Inflammatory macrophage treated with lipopolysaccharide for 1 hour (primary cell): ENCODE measurements at regions not wholly inside any gene's neighbourhood (a gene's known extent, or its start where the extent isn't known, plus 50 kb on each side); places are given as distances from the start of the nearest gene placed in this dataset.
"Not testable (repeated sequence)": the region's sequence is repeated elsewhere in the genome, so short reads cannot be mapped to it uniquely, and the experiment has no call there.

Source experiments
- DNase-seq, 2 donors: peaks; one replicate each; pipeline ENCODE4 v3.0.0-alpha.2; 2020 to 2022

DNA sequence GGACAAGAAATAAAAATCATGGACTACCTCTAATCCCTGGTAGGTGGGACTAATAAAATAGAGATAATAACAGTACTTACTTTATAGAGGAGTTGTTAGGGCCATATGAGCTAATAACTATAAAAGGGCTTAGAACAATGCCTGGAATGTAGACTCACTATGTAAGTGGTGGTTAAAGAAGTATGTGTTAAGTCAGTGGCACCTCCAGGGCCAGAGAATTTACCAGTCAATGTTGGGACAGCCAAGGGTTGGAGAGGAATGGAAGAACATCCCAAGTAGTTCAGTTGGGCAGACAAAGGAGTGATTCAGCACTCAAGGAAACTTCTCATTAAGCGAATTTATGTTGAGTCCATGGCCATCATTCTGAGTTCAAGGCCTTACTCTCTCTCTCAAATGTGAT is 116.8 kb downstream of the OTOR start:
- DNase-seq, result no peak

GRCh38 chr20:16865406-16865805 is 117.2 kb downstream of the OTOR start:
- DNase-seq, result no peak

DNA sequence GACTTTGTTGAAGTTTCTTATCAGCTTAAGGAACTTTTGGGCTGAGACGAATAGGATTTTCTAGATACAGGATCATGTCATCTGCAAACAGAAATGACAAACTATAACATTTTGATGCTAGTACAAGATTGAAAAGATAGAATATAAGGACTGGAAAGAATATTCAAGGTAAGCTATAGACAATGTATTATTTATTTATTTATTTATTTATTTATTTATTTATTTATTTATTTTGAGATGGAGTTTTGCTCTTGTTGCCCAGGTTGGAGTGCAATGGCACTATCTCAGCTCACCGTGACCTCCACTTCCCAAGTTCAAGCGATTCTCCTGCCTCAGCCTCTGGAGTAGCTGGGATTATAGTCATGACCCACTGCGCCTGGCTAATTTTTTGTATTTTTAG is 125.0 kb downstream of the OTOR start:
- not testable (repeated sequence) for DNase-seq

DNA sequence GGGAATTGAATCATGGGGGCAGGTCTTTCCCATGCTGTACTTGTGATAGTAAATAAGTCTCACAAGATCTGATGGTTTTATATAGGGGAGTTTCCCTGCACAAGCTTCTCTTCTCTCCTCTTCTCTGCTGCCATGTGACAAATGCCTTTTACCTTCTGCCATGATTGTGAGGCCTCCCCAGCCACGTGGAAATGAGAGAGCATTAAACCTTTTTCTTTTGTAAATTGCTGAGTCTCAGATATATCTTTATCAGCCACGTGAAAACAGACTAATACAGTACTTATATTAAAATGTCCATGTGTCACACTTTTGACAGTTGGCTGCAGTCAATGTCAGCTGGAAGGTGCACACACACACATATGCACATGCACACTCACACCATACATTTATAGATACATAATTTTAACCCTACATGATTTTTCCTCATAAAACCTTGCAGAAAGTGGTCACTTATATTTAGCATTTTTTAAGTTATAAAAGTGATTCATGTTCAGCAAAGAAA is 128.9 kb downstream of the OTOR start:
- no peak for DNase-seq

DNA sequence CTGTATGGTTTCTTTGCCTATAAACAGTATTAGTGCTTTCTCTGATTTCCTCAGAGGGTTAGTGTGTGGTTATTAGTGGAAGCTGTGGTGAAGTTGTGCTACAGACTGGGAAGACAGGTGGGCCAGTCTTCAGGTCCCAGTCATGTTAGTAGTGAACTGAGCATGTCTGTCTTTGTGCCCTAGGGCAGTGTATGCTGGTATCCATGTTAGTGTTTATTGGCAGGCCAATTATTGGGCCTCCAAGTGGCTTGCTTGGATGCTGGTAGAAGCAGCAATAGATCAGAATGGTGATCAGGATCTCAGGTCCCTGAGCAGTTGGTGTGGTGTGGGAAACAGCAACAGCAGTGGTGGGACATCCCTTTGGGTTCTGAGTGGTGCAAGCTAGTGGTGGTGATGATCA is 137.6 kb downstream of the OTOR start:
- DNase-seq, result no peak

GRCh38 chr20:16898433-16898832 is 150.3 kb downstream of the OTOR start:
- no peak for DNase-seq

- DNase-seq, result no peak
Measured at GRCh38 chr20:16902662-16903061, 154.5 kb downstream of the OTOR start.

DNA sequence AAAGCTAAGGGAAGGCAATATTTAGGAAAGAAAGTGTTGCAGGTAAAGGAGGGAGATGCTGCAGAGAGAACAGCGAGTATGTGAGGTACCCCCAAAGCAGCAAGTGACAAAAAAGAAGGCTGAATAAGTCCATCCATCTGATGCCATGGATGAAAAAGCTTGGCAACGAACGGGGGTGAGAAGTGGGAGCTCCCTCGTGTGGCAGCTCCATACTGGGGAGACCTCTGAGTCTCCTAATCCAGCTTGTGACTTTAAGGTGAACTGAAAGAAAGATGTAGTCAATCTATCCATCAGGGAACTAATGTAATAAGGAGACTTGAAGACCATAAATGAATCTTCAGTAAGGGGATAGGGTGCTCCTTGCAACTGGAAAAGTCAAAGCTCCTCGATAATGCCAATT is 156.6 kb downstream of the OTOR start:
- no peak for DNase-seq

GRCh38 chr20:16914277-16914676 is 166.1 kb downstream of the OTOR start:
- DNase-seq, result no peak

DNA sequence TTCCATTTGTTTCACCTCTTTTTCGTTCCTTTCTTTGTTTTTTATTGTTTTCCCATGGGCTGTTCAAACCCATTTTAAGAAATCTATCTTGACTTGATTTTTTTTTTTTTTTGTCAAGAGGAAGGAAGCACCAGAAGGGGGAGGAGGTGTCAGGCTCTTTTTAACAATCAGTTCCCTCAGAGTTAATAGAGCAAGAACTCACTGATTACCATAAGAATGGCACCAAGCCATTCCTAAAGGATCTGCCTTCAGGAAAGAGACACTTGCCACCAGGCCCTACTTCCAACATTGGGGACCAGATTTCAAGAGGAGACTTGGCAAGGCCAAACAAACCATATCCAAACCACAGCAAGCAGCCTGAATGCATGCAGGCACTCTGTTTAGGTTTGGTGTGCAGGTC is 168.0 kb downstream of the OTOR start:
- DNase-seq, result no peak

DNA sequence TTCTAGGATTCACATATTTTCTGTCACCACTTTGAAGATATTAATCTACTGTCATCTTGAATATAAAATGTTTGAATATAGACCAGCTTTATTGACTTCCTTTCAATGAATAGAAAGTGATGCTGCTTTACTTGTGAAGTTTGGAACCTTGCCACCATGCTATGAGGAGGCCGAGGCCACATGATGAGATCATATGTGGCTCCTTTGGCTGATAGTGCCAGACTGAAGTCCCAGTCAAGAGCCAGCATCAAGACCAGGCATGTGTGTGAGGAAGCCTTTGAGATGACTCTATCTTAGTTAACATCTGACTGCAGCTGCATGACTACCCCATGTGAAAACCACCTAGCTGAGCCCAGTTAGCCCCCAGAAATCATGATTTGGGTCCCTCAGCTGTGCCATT is 169.5 kb downstream of the OTOR start:
- no peak for DNase-seq

DNA sequence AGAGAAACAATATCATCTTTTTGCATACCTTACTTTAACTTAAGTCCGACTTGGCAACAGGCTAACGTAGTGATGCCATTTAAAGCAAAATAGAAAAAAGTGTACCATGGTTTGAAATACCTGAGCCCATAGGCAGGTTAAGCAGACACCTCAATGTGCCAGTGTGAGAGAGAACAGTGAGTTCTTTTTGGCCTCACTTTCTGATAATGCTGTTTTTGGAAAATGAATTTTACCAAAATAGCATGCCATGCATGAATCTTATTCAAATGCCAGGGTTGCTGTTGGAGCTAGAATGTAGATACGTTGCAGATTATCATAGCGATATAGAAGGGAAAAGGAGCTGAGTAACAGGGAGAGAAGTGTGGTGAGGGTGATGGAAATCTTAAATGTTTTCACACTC is 170.2 kb downstream of the OTOR start:
- DNase-seq, result no peak

- no peak for DNase-seq
Measured at GRCh38 chr20:16919841-16920240, 171.7 kb downstream of the OTOR start.

- DNase-seq, result no peak
Measured at GRCh38 chr20:16922834-16923233, 174.7 kb downstream of the OTOR start.

GRCh38 chr20:16926626-16927430 is 178.7 kb downstream of the OTOR start:
- no peak for DNase-seq

DNA sequence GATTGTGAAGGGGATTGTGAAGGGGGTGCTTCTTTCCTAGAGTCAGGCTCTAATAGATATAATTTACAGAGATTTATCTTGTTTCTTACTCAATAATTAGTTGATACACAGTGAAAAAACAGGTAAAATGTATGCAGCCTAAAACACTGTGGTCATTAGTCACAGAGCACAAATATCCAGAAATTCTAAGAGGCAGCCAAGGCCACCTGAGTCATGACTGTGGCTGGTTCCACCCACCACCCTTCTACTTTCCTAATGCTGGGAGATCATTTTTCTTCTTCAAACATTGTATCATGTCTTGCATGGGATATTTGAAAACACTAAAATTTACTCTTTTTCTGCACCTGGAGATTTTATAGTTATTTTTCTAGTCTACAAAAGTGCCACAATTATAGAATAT is 181.6 kb downstream of the OTOR start:
- DNase-seq, result no peak

GRCh38 chr20:16930656-16931055 is 182.5 kb downstream of the OTOR start:
- DNase-seq, result no peak

GRCh38 chr20:16939051-16939450 is 190.9 kb downstream of the OTOR start:
- no peak for DNase-seq

DNA sequence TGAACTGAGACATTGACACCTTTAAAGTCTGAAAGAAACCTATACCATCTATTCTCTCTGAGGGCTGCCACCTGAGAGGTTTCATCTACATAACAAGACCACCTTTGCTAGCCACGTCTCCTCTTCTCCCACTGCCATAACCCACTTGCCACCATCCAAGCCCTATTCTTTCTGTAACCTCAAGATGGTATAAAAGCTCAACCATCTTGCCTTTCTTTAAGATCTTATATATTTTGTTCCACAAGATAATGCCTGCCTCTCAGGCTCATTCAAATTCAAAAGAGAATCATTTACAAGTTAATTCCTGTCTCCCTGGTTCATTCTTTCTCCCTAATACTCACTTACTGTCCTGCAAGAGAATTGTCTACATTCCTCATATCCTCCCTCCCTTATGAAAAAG is 192.5 kb downstream of the OTOR start:
- no peak for DNase-seq

GRCh38 chr20:16942051-16942450 is 193.9 kb downstream of the OTOR start:
- no peak for DNase-seq

DNA sequence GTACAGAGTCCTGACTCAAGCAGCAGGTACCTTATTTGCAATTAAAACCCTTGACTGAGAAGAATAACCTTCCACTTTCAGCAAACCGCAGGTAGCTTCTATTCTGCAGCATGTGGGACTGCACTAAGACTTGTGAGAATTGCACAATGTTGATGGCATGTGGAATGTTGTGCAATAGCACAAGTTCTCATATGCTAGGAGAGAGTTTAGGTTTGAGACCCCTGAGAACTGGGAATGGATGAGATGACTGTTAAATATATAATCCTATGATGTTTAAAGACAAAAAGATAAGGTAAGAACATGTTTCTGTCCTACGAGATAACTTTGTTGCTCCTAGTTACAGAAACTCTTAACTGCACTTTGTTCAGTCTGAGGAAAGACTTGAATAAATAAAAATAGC is 194.6 kb downstream of the OTOR start:
- no peak for DNase-seq

DNA sequence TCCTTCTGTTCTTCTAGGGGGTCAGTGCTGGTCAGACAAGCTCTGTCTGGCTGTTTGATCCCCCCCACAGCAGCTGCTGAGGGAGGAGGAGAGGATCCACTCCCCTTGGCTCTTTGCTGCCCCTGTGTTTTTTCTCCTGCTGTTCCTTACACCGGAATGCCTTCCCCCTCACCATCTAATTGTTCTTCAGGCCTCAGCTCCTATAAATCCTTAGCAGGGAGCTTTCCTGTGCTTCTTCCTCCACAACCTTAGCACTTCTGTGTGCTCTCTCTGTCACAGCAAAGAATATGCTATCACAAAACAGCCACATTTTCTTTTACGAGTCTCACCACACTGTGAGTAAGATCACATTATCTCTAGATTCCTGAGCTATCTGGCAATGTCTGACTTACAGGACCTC is 196.6 kb downstream of the OTOR start:
- no peak for DNase-seq

DNA sequence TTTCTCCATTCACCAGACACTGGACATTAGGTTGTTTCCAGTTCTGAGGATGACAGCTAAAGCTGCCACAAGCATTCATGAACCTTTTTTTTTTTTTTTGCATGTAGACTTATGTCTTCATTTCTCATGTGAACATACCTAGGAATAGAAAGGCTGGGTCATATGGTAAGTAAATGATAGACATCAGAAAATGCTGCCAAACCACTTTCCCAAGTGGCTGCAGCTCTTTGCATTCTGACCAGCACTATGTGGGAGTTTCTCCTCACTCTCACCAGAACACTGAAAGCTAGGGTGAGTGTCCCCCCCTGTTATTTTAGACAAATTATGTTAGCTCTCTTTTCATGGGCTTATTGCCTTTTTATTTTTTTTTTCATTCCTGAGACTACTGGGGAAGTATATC is 197.5 kb downstream of the OTOR start:
- no peak for DNase-seq

DNA sequence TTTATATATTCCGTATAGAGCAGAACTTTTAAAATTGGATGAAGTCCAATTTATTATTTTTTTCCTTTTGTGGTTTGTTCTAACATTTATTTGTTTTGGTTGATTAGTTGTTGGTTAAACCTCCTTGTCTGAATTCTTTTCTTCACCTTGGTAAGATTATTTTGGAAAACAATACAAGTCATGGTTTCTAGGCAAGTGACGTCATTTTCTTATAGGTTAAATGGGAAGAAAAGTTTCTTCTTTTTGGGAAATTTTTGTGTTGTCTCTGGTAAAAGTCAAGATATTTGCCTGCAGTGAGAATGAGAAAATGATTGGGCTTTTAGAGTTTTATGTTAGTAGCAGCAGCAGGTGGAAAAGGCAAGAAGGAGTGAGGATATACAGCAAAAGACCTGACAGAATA is 197.9 kb downstream of the OTOR start:
- no peak for DNase-seq

- no peak for DNase-seq
Measured at GRCh38 chr20:16947479-16947878, 199.3 kb downstream of the OTOR start.
